NCI-H2107 treated with DMSO at 0.1 percent for 48 hours (cell line): ENCODE measurements at regions not wholly inside any gene's neighbourhood (a gene's known extent, or its start where the extent isn't known, plus 50 kb on each side); places are given as distances from the start of the nearest gene placed in this dataset.

Experiments used
- DNase-seq: peaks from one replicate; lab custom pipeline; 2025; ENCODE audit not compliant: unreplicated experiment; lab: John Stamatoyannopoulos, UW

- DNase-seq = no peak
Measured at GRCh38 chr2:205937211-205937610, 148.8 kb downstream of the INO80D start.

- no peak for DNase-seq
Measured at GRCh38 chr2:205936446-205936845, 149.5 kb downstream of the INO80D start.

- DNase-seq = no peak
Measured at GRCh38 chr2:205934443-205934842, 151.5 kb downstream of the INO80D start.

- DNase-seq = no peak
Measured at GRCh38 chr2:205932861-205933260, 153.1 kb downstream of the INO80D start.

GRCh38 chr2:205931388-205931787 lies 154.6 kb downstream of the INO80D start:
- no peak for DNase-seq

GRCh38 chr2:205930209-205930608 lies 155.8 kb downstream of the INO80D start:
- DNase-seq = no peak

GRCh38 chr2:205929246-205929942 lies 156.6 kb downstream of the INO80D start:
- no peak for DNase-seq

- DNase-seq = no peak
Measured at GRCh38 chr2:205925373-205926337, 160.3 kb downstream of the INO80D start.

GRCh38 chr2:205924676-205925075 lies 161.3 kb downstream of the INO80D start:
- no peak for DNase-seq

- DNase-seq = no peak
Measured at GRCh38 chr2:205915130-205915524, 170.8 kb downstream of the INO80D start.

GRCh38 chr2:205914213-205915129 lies 171.5 kb downstream of the INO80D start:
- DNase-seq = no peak

GRCh38 chr2:205913668-205914067 lies 172.3 kb downstream of the INO80D start:
- no peak for DNase-seq

- no peak for DNase-seq
Measured at GRCh38 chr2:205911306-205911705, 174.7 kb downstream of the INO80D start.

GRCh38 chr2:205909184-205909572 lies 176.8 kb downstream of the INO80D start:
- DNase-seq = no peak

- no peak for DNase-seq
Measured at GRCh38 chr2:205908212-205909183, 177.5 kb downstream of the INO80D start.

GRCh38 chr2:205906419-205906818 lies 179.6 kb downstream of the INO80D start:
- no peak for DNase-seq

- DNase-seq = no peak
Measured at GRCh38 chr2:205905576-205905975, 180.4 kb downstream of the INO80D start.

- no peak for DNase-seq
Measured at GRCh38 chr2:205904873-205905272, 181.1 kb downstream of the INO80D start.

GRCh38 chr2:205903549-205904129 lies 182.3 kb downstream of the INO80D start:
- no peak for DNase-seq

GRCh38 chr2:205902900-205903237 lies 183.1 kb downstream of the INO80D start:
- DNase-seq = no peak
